GM23338 (cell line): ENCODE measurements at regions not wholly inside any gene's neighbourhood (a gene's known extent, or its start where the extent isn't known, plus 50 kb on each side); places are given as distances from the start of the nearest gene placed in this dataset.

ENCODE experiments used
- CREB1 ChIP-seq: fragments of 250-450 bp; sonication (Bioruptor Pico); IDR thresholded peaks from 2 replicates; pipeline ENCODE4 v1.5.0; 2020; ENCODE audit warnings: low read depth, mild to moderate bottlenecking, moderate library complexity
- CTCF ChIP-seq, 2 experiments: fragments of 200-600 bp in 1 of 2; sonication (generic) in 1 of 2; conservative IDR thresholded peaks; 2 replicates each; pipeline versions ENCODE4 v1.5.1 to v1.6.1; 2016 to 2017; ENCODE audit warnings: antibody characterized with exemption in 2 of 2, low read depth in 2 of 2, mild to moderate bottlenecking in 2 of 2, moderate library complexity in 1 of 2
- EZH2 ChIP-seq: fragments of 200-600 bp; sonication (generic); IDR thresholded peaks from one replicate; pipeline ENCODE4 v1.8.0; 2017; ENCODE audit warnings: antibody characterized with exemption, mild to moderate bottlenecking, low read depth; ENCODE audit not compliant: unreplicated experiment
- EZH2phosphoT487 ChIP-seq: fragments of 200-600 bp; sonication (generic); IDR thresholded peaks from one replicate; pipeline ENCODE4 v1.8.1; 2018; ENCODE audit warnings: antibody characterized with exemption; ENCODE audit not compliant: unreplicated experiment
- POLR2AphosphoS5 ChIP-seq: IDR thresholded peaks from 2 replicates; pipeline ENCODE4 v1.6.1; 2016; ENCODE audit warnings: antibody characterized with exemption, low read depth
- REST ChIP-seq: IDR thresholded peaks from one replicate; pipeline ENCODE4 v1.6.1; 2018; ENCODE audit warnings: antibody characterized with exemption; ENCODE audit not compliant: unreplicated experiment
- STAT1 ChIP-seq: IDR thresholded peaks from one replicate; pipeline ENCODE4 v1.6.1; 2016; ENCODE audit warnings: antibody characterized with exemption; ENCODE audit not compliant: unreplicated experiment
- ZNF331 ChIP-seq: fragments of 250-450 bp; sonication (Bioruptor Pico); IDR thresholded peaks from 2 replicates; pipeline ENCODE4 v1.5.0; 2020; ENCODE audit warnings: low read depth, mild to moderate bottlenecking, moderate library complexity

GRCh38 chr4:3824521-3825270 lies 58.5 kb downstream of the ADRA2C start:
- TF ChIP-seq EZH2phosphoT487, result no peak
- no peak for TF ChIP-seq CTCF (conservative IDR thresholded peaks at IDR 0.05; ENCODE audit: low read depth in 2 of 2)
- no peak for TF ChIP-seq POLR2AphosphoS5
- no peak for TF ChIP-seq EZH2
- no peak for TF ChIP-seq ZNF331 (CRISPR knock-in tag)
- TF ChIP-seq REST, result no peak
- TF ChIP-seq CREB1 (CRISPR knock-in tag), result no peak
- TF ChIP-seq STAT1, result no peak
